Psoas muscle (tissue), 7 donors: ENCODE measurements at regions not wholly inside any gene's neighbourhood (a gene's known extent, or its start where the extent isn't known, plus 50 kb on each side); places are given as distances from the start of the nearest gene placed in this dataset.

Source experiments
- ATAC-seq, 4 donors: fragments of 200-7000 bp; cut with Tn5 transposase; one replicate each; pipeline ENCODE4 v1.9.1; 2020; ENCODE audit warnings: moderate library complexity in 3 of 4, mild to moderate bottlenecking in 2 of 4
- DNase-seq, 2 donors: peaks; one replicate each; pipeline ENCODE4 v3.0.0-alpha.2; 2020
- H3K27ac ChIP-seq: fragments of 200-600 bp; one replicate; pipeline ENCODE4 v1.8.0; 2022
- H3K27me3 ChIP-seq, 3 donors: fragments of 200-600 bp in 1 of 3; one replicate each; pipeline versions ENCODE4 v1.6.1 to v1.8.0; 2013 to 2022; ENCODE audit warnings: low read length in 2 of 3, mild to moderate bottlenecking in 2 of 3, moderate library complexity in 1 of 3; ENCODE audit not compliant: insufficient read depth in 3 of 3
- H3K36me3 ChIP-seq, 2 donors: fragments of 200-600 bp in 1 of 2; one replicate each; pipeline versions ENCODE4 v1.6.1 to v1.8.0; 2013 to 2022; ENCODE audit warnings: low read depth in 1 of 2, mild to moderate bottlenecking in 1 of 2, moderate library complexity in 1 of 2; ENCODE audit not compliant: insufficient read depth in 1 of 2
- H3K4me1 ChIP-seq: fragments of 200-600 bp; one replicate; pipeline ENCODE4 v1.8.0; 2022
- H3K4me3 ChIP-seq: fragments of 200-600 bp; one replicate; pipeline ENCODE4 v1.8.0; 2022; ENCODE audit warnings: mild to moderate bottlenecking
- H3K9me3 ChIP-seq: fragments of 200-600 bp; one replicate; pipeline ENCODE4 v1.8.0; 2022
- WGBS, 3 donors: extraction: QIAGEN DNeasy Blood & Tissue Kit; methylation state at CpG; one replicate each; pipeline versions ENCODE4 v1.1.6 to v1.1.7; 2013; 5-methylcytosine and 5-hydroxymethylcytosine counted together
- intact Hi-C, 2 donors: fragments of 100-400 bp; cut with DNase I; formaldehyde crosslinking; loops; one replicate each; pipeline versions ENCODE4 v1.11.0 to v1.14.2; 2022
- TF ChIP-seq, protein P1 (sequence below): fragments of 200-600 bp; IDR thresholded peaks from one replicate; pipeline ENCODE4 v1.8.0; 2022; ENCODE audit warnings: antibody characterized with exemption
- donor health status: healthy with polysubstance abuse.
- donor health status: DM: no; HTN: no; CAD: no; lungs with moderate emphysema.
- donor health status: Bipolar disorder and iron deficiency.
- donor health status: healthy.
- donor health status: DM: yes; HTN: yes; CAD: no.
- donor health status: DM: no; HTN: no; CAD: no.
- donor health status: DM: yes; HTN: yes; CAD: no.

- no peaks in the 10 kb centered on the region for H3K4me1 ChIP-seq
- no peak for ATAC-seq
- no peaks in the 10 kb centered on the region for H3K27me3 ChIP-seq
- no peak overlapping the region for H3K4me3 ChIP-seq
- H3K27ac ChIP-seq = no peak overlapping the region
- H3K9me3 ChIP-seq = no peaks in the 10 kb centered on the region
- intact Hi-C loops = no loop called here
- TF ChIP-seq, protein P1, sequence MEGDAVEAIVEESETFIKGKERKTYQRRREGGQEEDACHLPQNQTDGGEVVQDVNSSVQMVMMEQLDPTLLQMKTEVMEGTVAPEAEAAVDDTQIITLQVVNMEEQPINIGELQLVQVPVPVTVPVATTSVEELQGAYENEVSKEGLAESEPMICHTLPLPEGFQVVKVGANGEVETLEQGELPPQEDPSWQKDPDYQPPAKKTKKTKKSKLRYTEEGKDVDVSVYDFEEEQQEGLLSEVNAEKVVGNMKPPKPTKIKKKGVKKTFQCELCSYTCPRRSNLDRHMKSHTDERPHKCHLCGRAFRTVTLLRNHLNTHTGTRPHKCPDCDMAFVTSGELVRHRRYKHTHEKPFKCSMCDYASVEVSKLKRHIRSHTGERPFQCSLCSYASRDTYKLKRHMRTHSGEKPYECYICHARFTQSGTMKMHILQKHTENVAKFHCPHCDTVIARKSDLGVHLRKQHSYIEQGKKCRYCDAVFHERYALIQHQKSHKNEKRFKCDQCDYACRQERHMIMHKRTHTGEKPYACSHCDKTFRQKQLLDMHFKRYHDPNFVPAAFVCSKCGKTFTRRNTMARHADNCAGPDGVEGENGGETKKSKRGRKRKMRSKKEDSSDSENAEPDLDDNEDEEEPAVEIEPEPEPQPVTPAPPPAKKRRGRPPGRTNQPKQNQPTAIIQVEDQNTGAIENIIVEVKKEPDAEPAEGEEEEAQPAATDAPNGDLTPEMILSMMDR = no peak
- no peaks in the 10 kb centered on the region for H3K36me3 ChIP-seq
- no peak for DNase-seq
- WGBS, 3 donors = 27 to 38% (median 29%) methylated on average over 3 of the region's 3 CpGs
Observed at GRCh38 chr14:87181288-87181687, 811.7 kb downstream of the GALC start.

DNA sequence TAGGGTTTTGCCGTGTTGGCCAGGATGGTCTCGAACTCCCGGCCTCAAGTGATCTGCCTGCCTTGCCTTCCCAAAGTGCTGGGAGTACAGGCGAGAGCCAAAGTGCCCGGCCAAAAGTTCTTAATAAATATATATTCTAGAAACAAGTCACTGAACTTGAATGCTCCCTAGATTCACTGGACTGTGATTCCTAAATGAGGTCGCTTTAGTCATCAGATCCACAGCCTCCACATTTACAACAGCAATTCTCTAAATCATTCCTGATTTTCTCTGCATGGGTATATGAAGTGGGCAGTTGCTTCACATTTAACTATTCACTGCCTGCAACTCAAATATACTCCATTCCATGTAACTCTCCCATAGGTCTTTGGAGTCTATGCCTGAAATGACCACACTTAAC lies 813.0 kb downstream of the GALC start:
- H3K4me1 ChIP-seq = no peaks in the 10 kb centered on the region
- no peak overlapping the region for H3K27ac ChIP-seq
- intact Hi-C loops = no loop called here
- no peak overlapping the region for H3K4me3 ChIP-seq
- DNase-seq (no peak), ATAC-seq (no peak)
- no peaks in the 10 kb centered on the region for H3K9me3 ChIP-seq
- H3K27me3 ChIP-seq = no peaks in the 10 kb centered on the region
- 65 to 78% (median 76%) methylated on average over 6 of the region's 6 CpGs for WGBS, 3 donors
- no peaks in the 10 kb centered on the region for H3K36me3 ChIP-seq
- TF ChIP-seq, protein P1 = no peak

DNA sequence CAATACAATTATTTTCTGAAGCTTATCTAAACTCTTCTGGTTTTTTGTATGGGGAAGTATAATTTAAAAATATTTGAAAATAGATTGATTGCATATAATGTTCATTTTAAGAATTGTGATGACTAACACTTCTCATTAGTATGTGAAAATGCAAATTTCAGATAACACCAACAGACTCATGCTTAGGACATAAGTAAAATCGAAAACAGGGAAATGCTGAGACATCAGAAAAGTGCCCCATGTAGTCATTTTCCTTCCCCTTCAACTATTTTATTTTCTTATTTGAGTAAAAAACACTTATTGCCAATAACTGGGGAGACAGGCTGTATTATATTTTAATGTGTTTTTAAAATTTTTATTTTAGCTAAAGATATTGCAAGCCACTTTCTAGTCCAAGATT lies 814.7 kb downstream of the GALC start:
- ATAC-seq (no peak), DNase-seq (no peak)
- WGBS, 3 donors = 62 to 75% (median 71%) methylated on average over 1 of the region's 1 CpG
- TF ChIP-seq, protein P1 = no peak
- Histone ChIP-seq H3K27ac (no peak overlapping the region), H3K4me1 (no peaks in the 10 kb centered on the region), H3K4me3 (no peak overlapping the region), H3K36me3 (no peaks in the 10 kb centered on the region), H3K27me3 (no peaks in the 10 kb centered on the region), H3K9me3 (no peaks in the 10 kb centered on the region)
- intact Hi-C loops = no loop called here

DNA sequence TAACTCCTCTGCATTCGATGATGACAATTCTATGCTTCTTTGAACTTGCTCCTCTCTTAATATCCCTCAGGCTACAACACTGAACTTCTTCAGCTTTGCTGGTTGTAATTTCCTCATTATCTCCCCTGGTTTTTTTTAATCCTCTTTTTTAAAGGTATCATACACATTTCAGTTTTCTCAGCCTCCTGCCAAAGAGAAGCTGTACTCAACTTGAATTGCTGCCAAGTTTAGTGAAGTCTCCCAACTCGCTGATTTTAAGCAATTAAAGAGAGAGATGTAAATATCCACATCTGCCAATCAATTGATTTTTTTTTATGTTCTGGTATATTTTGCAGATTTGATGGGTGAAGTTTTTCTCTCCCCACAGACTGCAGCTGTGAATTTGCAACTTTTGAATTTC lies 817.8 kb downstream of the GALC start:
- WGBS, 3 donors = 31 to 45% (median 40%) methylated on average over 2 of the region's 2 CpGs
- DNase-seq (no peak), ATAC-seq (no peak)
- Histone ChIP-seq H3K36me3 (no peaks in the 10 kb centered on the region), H3K4me3 (no peak overlapping the region), H3K27me3 (no peaks in the 10 kb centered on the region), H3K9me3 (no peaks in the 10 kb centered on the region), H3K27ac (no peak overlapping the region), H3K4me1 (no peaks in the 10 kb centered on the region)
- intact Hi-C loops = no loop called here
- TF ChIP-seq, protein P1 = no peak

- intact Hi-C loops = no loop called here
- ATAC-seq (no peak), DNase-seq (no peak)
- no peak overlapping the region for H3K27ac ChIP-seq
- no peaks in the 10 kb centered on the region for H3K36me3 ChIP-seq
- TF ChIP-seq, protein P1 = no peak
- H3K9me3 ChIP-seq = no peaks in the 10 kb centered on the region
- no peaks in the 10 kb centered on the region for H3K4me1 ChIP-seq
- no peak overlapping the region for H3K4me3 ChIP-seq
- 75 to 83% (median 79%) methylated on average over 2 of the region's 2 CpGs for WGBS, 3 donors
- H3K27me3 ChIP-seq = no peaks in the 10 kb centered on the region
Observed at GRCh38 chr14:87171141-87171540, 821.8 kb downstream of the GALC start.
